ENCODE measurements at regions not wholly inside any gene's neighbourhood (a gene's known extent, or its start where the extent isn't known, plus 50 kb on each side); places are given as distances from the start of the nearest gene placed in this dataset.

DNA sequence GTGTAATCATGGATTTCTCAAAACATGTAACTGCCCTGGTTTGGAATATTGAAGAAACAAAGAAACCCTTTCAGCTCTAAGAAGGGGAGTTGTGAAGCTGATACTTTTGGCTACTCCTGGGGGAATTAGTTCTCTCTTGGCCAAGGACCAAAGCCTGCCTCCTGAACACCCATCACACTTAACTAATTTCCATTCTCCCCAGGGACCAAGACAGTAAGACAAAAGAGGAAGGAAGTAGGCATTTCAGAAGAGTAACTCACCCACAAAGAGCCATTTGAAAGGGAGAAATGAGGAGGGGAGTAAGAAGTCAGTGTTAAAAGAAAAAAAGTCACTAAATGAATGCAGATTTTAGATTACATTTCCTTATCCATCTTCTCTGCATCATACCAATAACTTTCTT is 328.0 kb upstream of the SOX2 start:
- Histone ChIP-seq H3K27ac (ENCODE audit: low read depth in 1 of 2, low read length in 1 of 2) (no peak overlapping the region), H3K4me3 (no peak overlapping the region), H3K36me3 (ENCODE audit: control insufficient read depth in 4 of 4, insufficient read depth in 4 of 4, low read length in 4 of 4) (no peaks in the 10 kb centered on the region), H3K4me1 (ENCODE audit: control insufficient read depth in 5 of 5, insufficient read depth in 5 of 5, low read length in 5 of 5) (peaks cover 0 to 3% (median 0%) of the 10 kb centered on the region in 5 donors), H3K27me3 (ENCODE audit: control insufficient read depth in 3 of 3, insufficient read depth in 3 of 3, low read length in 2 of 3) (no peaks in the 10 kb centered on the region), H3K9me3 (ENCODE audit: control insufficient read depth in 4 of 4, insufficient read depth in 3 of 4, low read length in 3 of 4) (no peaks in the 10 kb centered on the region), H3K9ac (ENCODE audit: insufficient read depth in 1 of 2, low read length in 2 of 2) (no peak overlapping the region)
- DNase-seq = no peak
- no peak for ATAC-seq (ENCODE audit: insufficient read depth, low FRiP score)
- TF ChIP-seq, protein P1, sequence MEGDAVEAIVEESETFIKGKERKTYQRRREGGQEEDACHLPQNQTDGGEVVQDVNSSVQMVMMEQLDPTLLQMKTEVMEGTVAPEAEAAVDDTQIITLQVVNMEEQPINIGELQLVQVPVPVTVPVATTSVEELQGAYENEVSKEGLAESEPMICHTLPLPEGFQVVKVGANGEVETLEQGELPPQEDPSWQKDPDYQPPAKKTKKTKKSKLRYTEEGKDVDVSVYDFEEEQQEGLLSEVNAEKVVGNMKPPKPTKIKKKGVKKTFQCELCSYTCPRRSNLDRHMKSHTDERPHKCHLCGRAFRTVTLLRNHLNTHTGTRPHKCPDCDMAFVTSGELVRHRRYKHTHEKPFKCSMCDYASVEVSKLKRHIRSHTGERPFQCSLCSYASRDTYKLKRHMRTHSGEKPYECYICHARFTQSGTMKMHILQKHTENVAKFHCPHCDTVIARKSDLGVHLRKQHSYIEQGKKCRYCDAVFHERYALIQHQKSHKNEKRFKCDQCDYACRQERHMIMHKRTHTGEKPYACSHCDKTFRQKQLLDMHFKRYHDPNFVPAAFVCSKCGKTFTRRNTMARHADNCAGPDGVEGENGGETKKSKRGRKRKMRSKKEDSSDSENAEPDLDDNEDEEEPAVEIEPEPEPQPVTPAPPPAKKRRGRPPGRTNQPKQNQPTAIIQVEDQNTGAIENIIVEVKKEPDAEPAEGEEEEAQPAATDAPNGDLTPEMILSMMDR (IDR thresholded peaks at IDR 0.05; ENCODE audit: control extremely low read depth, extremely low read depth) = no peak

DNA sequence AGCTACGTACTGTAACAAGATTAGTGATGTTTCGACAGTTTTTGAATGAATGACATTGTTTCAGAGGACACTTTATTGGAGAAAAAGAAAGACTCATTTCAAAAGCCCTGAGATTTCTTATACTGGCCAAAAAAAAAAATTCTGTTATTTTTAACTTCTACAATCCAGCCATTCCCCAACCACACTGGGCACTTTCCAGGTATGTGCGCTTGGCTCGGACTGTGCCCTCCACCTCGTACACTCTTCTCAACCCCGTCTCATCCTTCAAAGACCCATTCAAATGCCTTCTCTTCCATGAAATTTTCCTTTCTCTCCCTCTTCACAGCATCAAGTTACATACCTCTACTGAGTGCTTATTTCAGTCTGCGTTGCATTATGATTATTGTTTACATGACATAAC is 328.5 kb upstream of the SOX2 start:
- ATAC-seq (ENCODE audit: insufficient read depth, low FRiP score) = no peak

DNA sequence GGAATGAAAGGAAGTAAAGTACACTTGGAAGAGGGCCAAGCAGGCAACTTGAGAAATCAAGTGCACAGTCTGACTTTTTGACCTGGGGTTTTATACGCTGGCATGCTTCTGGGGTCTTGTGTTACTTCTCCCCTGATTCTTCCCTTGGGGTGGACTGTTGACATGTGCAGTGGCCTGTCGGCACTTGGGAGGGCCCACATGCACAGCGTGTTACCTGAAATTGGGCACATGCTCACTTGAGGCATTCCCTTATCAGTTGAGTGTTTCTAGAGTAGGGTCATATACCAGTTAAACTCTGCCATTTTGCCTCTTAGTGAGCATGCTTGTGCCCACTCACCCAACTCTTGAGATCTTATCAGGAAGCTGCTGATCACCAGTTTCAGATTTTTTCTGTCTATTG is 329.1 kb upstream of the SOX2 start:
- peak; percentile 74 for ATAC-seq (ENCODE audit: insufficient read depth, low FRiP score)
- 51 to 74% methylated on average over 3 of the region's 3 CpGs for WGBS, 2 donors

More for the DNA sequence above, 328.5 kb upstream of the SOX2 start:
- Histone ChIP-seq H3K4me3 (no peak overlapping the region), H3K4me1 (ENCODE audit: control insufficient read depth in 5 of 5, insufficient read depth in 5 of 5, low read length in 5 of 5) (peaks cover 0 to 3% (median 0%) of the 10 kb centered on the region in 5 donors), H3K36me3 (ENCODE audit: control insufficient read depth in 4 of 4, insufficient read depth in 4 of 4, low read length in 4 of 4) (no peaks in the 10 kb centered on the region), H3K27ac (ENCODE audit: low read depth in 1 of 2, low read length in 1 of 2) (no peak overlapping the region), H3K9ac (ENCODE audit: insufficient read depth in 1 of 2, low read length in 2 of 2) (no peak overlapping the region), H3K27me3 (ENCODE audit: control insufficient read depth in 3 of 3, insufficient read depth in 3 of 3, low read length in 2 of 3) (no peaks in the 10 kb centered on the region), H3K9me3 (ENCODE audit: control insufficient read depth in 4 of 4, insufficient read depth in 3 of 4, low read length in 3 of 4) (no peaks in the 10 kb centered on the region)
- TF ChIP-seq, protein P1 (IDR thresholded peaks at IDR 0.05; ENCODE audit: control extremely low read depth, extremely low read depth) = no peak
- whole genome bisulfite sequencing, 2 donors = 71 to 85% methylated on average over 7 of the region's 7 CpGs
- DNase-seq = no peak

DNA sequence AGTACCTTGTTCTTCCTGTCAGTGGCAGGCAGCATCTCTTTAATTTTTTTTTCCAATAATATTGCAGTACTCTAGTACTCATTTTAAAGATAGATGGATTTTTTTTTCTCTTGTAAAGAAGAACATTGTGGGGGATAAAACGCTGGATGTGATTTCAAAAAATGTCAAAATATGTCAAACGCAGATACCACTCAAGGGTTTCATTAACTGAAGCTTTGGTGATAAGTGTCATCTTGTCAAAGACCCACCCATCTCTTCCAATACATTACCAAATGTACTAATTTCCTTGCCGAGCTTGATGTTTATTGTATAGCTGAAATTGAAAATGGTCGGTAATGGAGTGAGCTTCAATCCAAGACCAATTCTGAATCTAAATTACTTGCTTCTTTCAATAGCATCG is 332.4 kb upstream of the SOX2 start:
- ATAC-seq (ENCODE audit: insufficient read depth, low FRiP score) (no peak), DNase-seq (no peak)
- H3K4me3 ChIP-seq = no peak overlapping the region
- no peaks in the 10 kb centered on the region for H3K9me3 ChIP-seq (ENCODE audit: control insufficient read depth in 4 of 4, insufficient read depth in 3 of 4, low read length in 3 of 4)
- TF ChIP-seq, protein P1 (IDR thresholded peaks at IDR 0.05; ENCODE audit: control extremely low read depth, extremely low read depth) = no peak
- no peaks in the 10 kb centered on the region for H3K4me1 ChIP-seq (ENCODE audit: control insufficient read depth in 5 of 5, insufficient read depth in 5 of 5, low read length in 5 of 5)
- H3K27me3 ChIP-seq (ENCODE audit: control insufficient read depth in 3 of 3, insufficient read depth in 3 of 3, low read length in 2 of 3) = no peaks in the 10 kb centered on the region
- no peaks in the 10 kb centered on the region for H3K36me3 ChIP-seq (ENCODE audit: control insufficient read depth in 4 of 4, insufficient read depth in 4 of 4, low read length in 4 of 4)
- no peak overlapping the region for H3K9ac ChIP-seq (ENCODE audit: insufficient read depth in 1 of 2, low read length in 2 of 2)
- no peak overlapping the region for H3K27ac ChIP-seq (ENCODE audit: low read depth in 1 of 2, low read length in 1 of 2)
- 80 to 89% methylated on average over 5 of the region's 5 CpGs for WGBS, 2 donors

More for the DNA sequence above, 329.1 kb upstream of the SOX2 start:
- DNase-seq = peak; percentile 45 to 74 (median 58)
- Histone ChIP-seq H3K36me3 (ENCODE audit: control insufficient read depth in 4 of 4, insufficient read depth in 4 of 4, low read length in 4 of 4) (no peaks in the 10 kb centered on the region), H3K9ac (ENCODE audit: insufficient read depth in 1 of 2, low read length in 2 of 2) (no peak overlapping the region), H3K27ac (ENCODE audit: low read depth in 1 of 2, low read length in 1 of 2) (no peak overlapping the region), H3K4me1 (ENCODE audit: control insufficient read depth in 5 of 5, insufficient read depth in 5 of 5, low read length in 5 of 5) (peaks cover 0 to 3% (median 0%) of the 10 kb centered on the region in 5 donors), H3K27me3 (ENCODE audit: control insufficient read depth in 3 of 3, insufficient read depth in 3 of 3, low read length in 2 of 3) (no peaks in the 10 kb centered on the region), H3K9me3 (ENCODE audit: control insufficient read depth in 4 of 4, insufficient read depth in 3 of 4, low read length in 3 of 4) (no peaks in the 10 kb centered on the region), H3K4me3 (no peak overlapping the region)
- TF ChIP-seq, protein P1 (IDR thresholded peaks at IDR 0.05; ENCODE audit: control extremely low read depth, extremely low read depth) = no peak

Measured in lung (tissue), 11 donors.